H1 (cell line): ENCODE measurements at regions not wholly inside any gene's neighbourhood (a gene's known extent, or its start where the extent isn't known, plus 50 kb on each side); places are given as distances from the start of the nearest gene placed in this dataset.

Experiments
- CTCF ChIA-PET: fragments of 300-600 bp; sonication (Branson Sonifier 250); formaldehyde crosslinking; loops from one replicate; lab custom pipeline; 2021; ENCODE audit not compliant: partially characterized antibody; lab: Charles Lee
- POLR2A ChIA-PET: fragments of 300-600 bp; sonication (Branson Sonifier 250); formaldehyde crosslinking; loops from one replicate; lab custom pipeline; 2021; ENCODE audit warnings: inconsistent platforms; ENCODE audit not compliant: partially characterized antibody; lab: Charles Lee
- DNase-seq, 2 experiments: peaks; one replicate each; pipeline versions ENCODE4 v3.0.0 to v3.0.0-alpha.2; 2010 to 2022; ENCODE audit warnings: low spot score in 2 of 2, low read depth in 1 of 2, mixed read lengths in 1 of 2
- FAIRE-seq: peaks from 2 replicates; lab custom pipeline; 2011; peaks lifted over from hg19 to GRCh38; lab: Jason Lieb, UNC
- H2AFZ ChIP-seq: 2 replicates; pipeline ENCODE4 v1.8.1; 2012; ENCODE audit warnings: low read length, inconsistent platforms
- H2AK5ac ChIP-seq: 2 replicates; pipeline ENCODE4 v1.6.1; 2013; ENCODE audit warnings: low read depth, low read length
- H2BK120ac ChIP-seq: replicated peaks from 2 replicates; pipeline ENCODE3; 2013; ENCODE audit warnings: low read depth, low read length, inconsistent platforms
- H2BK12ac ChIP-seq: 2 replicates; pipeline ENCODE4 v1.6.1; 2013; ENCODE audit warnings: low read depth, low read length
- H2BK15ac ChIP-seq: 2 replicates; pipeline ENCODE4 v1.6.1; 2013; ENCODE audit warnings: low read length
- H2BK20ac ChIP-seq: 2 replicates; pipeline ENCODE4 v1.6.1; 2013; ENCODE audit warnings: low read length
- H2BK5ac ChIP-seq: 2 replicates; pipeline ENCODE4 v1.6.1; 2013; ENCODE audit warnings: low read depth, low read length
- H3K14ac ChIP-seq: 2 replicates; pipeline ENCODE4 v1.6.1; 2013; ENCODE audit warnings: inconsistent platforms; ENCODE audit not compliant: insufficient read length
- H3K18ac ChIP-seq: 2 replicates; pipeline ENCODE4 v1.6.1; 2013; ENCODE audit warnings: low read length; ENCODE audit errors: extremely low read depth
- H3K23ac ChIP-seq: 2 replicates; pipeline ENCODE4 v1.6.1; 2013; ENCODE audit warnings: inconsistent platforms; ENCODE audit not compliant: insufficient read length
- H3K23me2 ChIP-seq: 2 replicates; pipeline ENCODE4 v1.6.1; 2013; ENCODE audit warnings: low read depth, low read length
- H3K27ac ChIP-seq: 2 replicates; pipeline ENCODE4 v1.6.1; 2011; ENCODE audit warnings: low read depth, low read length, inconsistent platforms
- H3K27me3 ChIP-seq, 4 experiments: replicated peaks in 1 of 4; 1 replicate in 1 of 4; 2 replicates in 3 of 4; pipeline versions ENCODE4 v1.6.1 to v1.8.1; 2011 to 2013; ENCODE audit warnings: low read length in 3 of 4, mild to moderate bottlenecking in 3 of 4, inconsistent platforms in 2 of 4, mixed read lengths in 2 of 4, moderate library complexity in 1 of 4; ENCODE audit not compliant: control insufficient read depth in 3 of 4, insufficient read depth in 3 of 4; ENCODE audit errors: extremely low read depth in 1 of 4
- H3K36me3 ChIP-seq, 4 experiments: 2 replicates each; pipeline versions ENCODE4 v1.6.1 to v1.8.1; 2011 to 2013; ENCODE audit warnings: mild to moderate bottlenecking in 4 of 4, low read length in 3 of 4, moderate library complexity in 2 of 4, control low read depth in 1 of 4, inconsistent platforms in 1 of 4; ENCODE audit not compliant: insufficient read depth in 4 of 4, control insufficient read depth in 2 of 4
- H3K4ac ChIP-seq: replicated peaks from 2 replicates; pipeline ENCODE3; 2013; ENCODE audit warnings: low read length, low read depth, mixed read lengths, inconsistent platforms; ENCODE audit not compliant: insufficient read length
- H3K4me1 ChIP-seq, 4 experiments: replicated peaks in 1 of 4; 1 replicate in 1 of 4; 2 replicates in 3 of 4; pipeline versions ENCODE4 v1.6.1 to v1.8.1; 2011 to 2013; ENCODE audit warnings: low read length in 3 of 4, inconsistent platforms in 2 of 4, mixed read lengths in 1 of 4; ENCODE audit not compliant: insufficient read depth in 4 of 4, control insufficient read depth in 3 of 4
- H3K4me2 ChIP-seq, 2 experiments: 2 replicates each; pipeline versions ENCODE4 v1.6.1 to v1.8.1; 2011 to 2013; ENCODE audit warnings: low read depth in 2 of 2, low read length in 2 of 2, control low read depth in 1 of 2, inconsistent platforms in 1 of 2, mild to moderate bottlenecking in 1 of 2; ENCODE audit not compliant: insufficient read depth in 1 of 2
- H3K4me3 ChIP-seq, 4 experiments: fragments of 200-600, 300-600 bp in 1 of 4; sonication (generic), shearing (Covaris generic), sonication (Bioruptor Twin) in 1 of 4; 2 replicates each; pipeline versions ENCODE4 v1.5.1 to v1.8.1; 2011 to 2016; ENCODE audit warnings: low read length in 4 of 4, low read depth in 3 of 4, control low read depth in 2 of 4, inconsistent platforms in 2 of 4, mild to moderate bottlenecking in 2 of 4, mixed read lengths in 1 of 4, moderate library complexity in 1 of 4; ENCODE audit not compliant: insufficient read depth in 2 of 4; ENCODE audit errors: extremely low read depth in 1 of 4
- H3K56ac ChIP-seq: replicated peaks from 2 replicates; pipeline ENCODE3; 2013; ENCODE audit warnings: low read depth, mild to moderate bottlenecking, mixed read lengths, low read length, inconsistent platforms; ENCODE audit not compliant: insufficient read length
- H3K79me1 ChIP-seq: 2 replicates; pipeline ENCODE4 v1.6.1; 2013; ENCODE audit warnings: low read depth, low read length, control low read depth
- H3K79me2 ChIP-seq, 2 experiments: 2 replicates each; pipeline versions ENCODE4 v1.6.1 to v1.8.1; 2012 to 2013; ENCODE audit warnings: low read length in 2 of 2, mild to moderate bottlenecking in 2 of 2, inconsistent platforms in 1 of 2; ENCODE audit not compliant: insufficient read depth in 2 of 2, control insufficient read depth in 1 of 2
- H3K9ac ChIP-seq, 4 experiments: replicated peaks in 1 of 4; 1 replicate in 1 of 4; 2 replicates in 3 of 4; pipeline versions ENCODE4 v1.6.1 to v1.8.1; 2011 to 2013; ENCODE audit warnings: low read depth in 3 of 4, low read length in 3 of 4, control low read depth in 2 of 4, mild to moderate bottlenecking in 2 of 4, moderate library complexity in 2 of 4, inconsistent platforms in 1 of 4; ENCODE audit errors: extremely low read depth in 1 of 4
- H3K9me3 ChIP-seq, 2 experiments: 2 replicates each; pipeline versions ENCODE4 v1.6.1 to v1.8.1; 2012 to 2013; ENCODE audit warnings: mild to moderate bottlenecking in 2 of 2, moderate library complexity in 2 of 2, control low read depth in 1 of 2, inconsistent platforms in 1 of 2, low read depth in 1 of 2, low read length in 1 of 2, mixed read lengths in 1 of 2; ENCODE audit not compliant: insufficient read depth in 2 of 2
- H4K20me1 ChIP-seq, 2 experiments: replicated peaks in 1 of 2; 2 replicates each; pipeline versions ENCODE3 to v1.8.1; 2011 to 2013; ENCODE audit warnings: inconsistent platforms in 2 of 2, low read length in 2 of 2, mild to moderate bottlenecking in 1 of 2; ENCODE audit not compliant: insufficient read depth in 2 of 2, control insufficient read depth in 1 of 2
- H4K5ac ChIP-seq: 2 replicates; pipeline ENCODE4 v1.6.1; 2013; ENCODE audit warnings: low read length, low read depth, mixed read lengths, inconsistent platforms; ENCODE audit not compliant: insufficient read length
- H4K8ac ChIP-seq: 2 replicates; pipeline ENCODE4 v1.8.0; 2013; ENCODE audit warnings: mild to moderate bottlenecking, moderate library complexity, low read length, inconsistent platforms; ENCODE audit not compliant: insufficient read depth; ENCODE audit errors: extremely low read depth
- H4K91ac ChIP-seq: replicated peaks from 2 replicates; pipeline ENCODE3; 2013; ENCODE audit warnings: low read length, mixed read lengths, inconsistent platforms; ENCODE audit not compliant: insufficient read length
- BRCA1 ChIP-seq: IDR thresholded peaks from 2 replicates; pipeline ENCODE4 v1.6.1; 2012; ENCODE audit warnings: low read depth, low read length, improper control_type of control experiment
- CBX5 ChIP-seq: fragments of 300-800, 300-1000 bp; sonication (generic); IDR thresholded peaks from 2 replicates; pipeline ENCODE4 v1.7.1; 2016; ENCODE audit warnings: antibody characterized with exemption, low read length, low read depth
- CBX8 ChIP-seq: fragments of 300-800, 300-1000 bp; sonication (generic); IDR thresholded peaks from 2 replicates; pipeline ENCODE4 v1.7.1; 2016; ENCODE audit warnings: low read depth, low read length, borderline replicate concordance
- CEBPB ChIP-seq: IDR thresholded peaks from 2 replicates; pipeline ENCODE4 v1.6.1; 2012; ENCODE audit warnings: low read depth, low read length
- EP300 ChIP-seq, 2 experiments: IDR thresholded peaks; 1 replicate in 1 of 2; 2 replicates in 1 of 2; pipeline ENCODE4 v1.6.1; 2011 to 2012; ENCODE audit warnings: low read depth in 2 of 2, low read length in 2 of 2, mild to moderate bottlenecking in 2 of 2, borderline replicate concordance in 1 of 2, inconsistent platforms in 1 of 2, moderate library complexity in 1 of 2
- JUN ChIP-seq: IDR thresholded peaks from 2 replicates; pipeline ENCODE4 v1.6.1; 2011; ENCODE audit warnings: low read depth, mild to moderate bottlenecking, improper control_type of control experiment, low read length
- POLR2A ChIP-seq, 2 experiments: IDR thresholded peaks; 1 replicate in 1 of 2; 2 replicates in 1 of 2; pipeline ENCODE4 v1.6.1; 2011; ENCODE audit warnings: low read depth in 2 of 2, low read length in 2 of 2, mild to moderate bottlenecking in 2 of 2; ENCODE audit errors: control extremely low read depth in 1 of 2
- POU5F1 ChIP-seq: IDR thresholded peaks from 2 replicates; pipeline ENCODE4 v1.6.1; 2011; ENCODE audit warnings: low read depth, mild to moderate bottlenecking, low read length, moderate library complexity
- SP2 ChIP-seq: IDR thresholded peaks from 2 replicates; pipeline ENCODE4 v1.6.1; 2012; ENCODE audit warnings: mild to moderate bottlenecking, low read length, inconsistent platforms
- WGBS, 2 experiments: shearing (Covaris generic) in 1 of 2; methylation state at CpG; one replicate each; pipeline versions ENCODE4 v1.1.6 to v1.1.7; 2013 to 2015; ENCODE audit warnings: low lambda C conversion rate in 2 of 2, mixed read lengths in 2 of 2, inconsistent platforms in 1 of 2, low coverage in 1 of 2, missing lambda C conversion rate in 1 of 2; ENCODE audit not compliant: insufficient replicate concordance in 2 of 2, insufficient coverage in 1 of 2, insufficient read length in 1 of 2; ENCODE audit errors: extremely low coverage in 1 of 2, missing lambda C conversion rate in 1 of 2; 5-methylcytosine and 5-hydroxymethylcytosine counted together
- TF ChIP-seq, protein P1 (sequence below), 3 experiments: IDR thresholded peaks; 1 replicate in 2 of 3; 2 replicates in 1 of 3; pipeline versions ENCODE4 v1.5.1 to v1.6.1; 2011; ENCODE audit warnings: low read length in 3 of 3, mild to moderate bottlenecking in 3 of 3, inconsistent platforms in 2 of 3, low read depth in 1 of 3, moderate library complexity in 1 of 3; ENCODE audit not compliant: insufficient read depth in 1 of 3; ENCODE audit errors: control extremely low read depth in 1 of 3
- TF ChIP-seq, protein P2 (sequence below): IDR thresholded peaks from 2 replicates; pipeline ENCODE4 v1.6.1; 2012; ENCODE audit warnings: inconsistent platforms

DNA sequence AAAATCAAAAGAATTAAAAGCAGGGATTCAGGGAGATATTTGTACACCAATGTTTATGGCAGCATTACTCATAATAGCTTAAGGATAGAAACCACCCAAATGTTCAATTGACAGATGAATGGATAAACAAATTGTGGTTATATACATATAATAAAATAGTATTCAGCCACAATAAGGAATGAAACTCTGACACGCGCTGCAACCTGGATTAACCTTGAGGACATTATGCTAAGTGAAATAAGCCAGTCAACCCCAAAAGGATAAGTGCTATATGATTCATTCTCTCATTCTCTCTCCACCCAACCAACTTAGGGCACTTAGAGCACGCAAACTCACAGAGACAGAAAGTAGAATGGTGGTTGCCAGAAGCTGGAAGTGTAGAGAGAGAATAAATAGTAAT lies 216.8 kb upstream of the SLC14A2 start:
- no peak overlapping the region for H4K5ac ChIP-seq
- H4K91ac ChIP-seq = no peak overlapping the region
- H2BK20ac ChIP-seq = no peak overlapping the region
- no peak overlapping the region for H2BK12ac ChIP-seq
- H3K9me3 ChIP-seq = no peaks in the 10 kb centered on the region
- no peaks in the 10 kb centered on the region for H4K20me1 ChIP-seq
- no peak overlapping the region for H3K9ac ChIP-seq
- no peak for TF ChIP-seq BRCA1
- TF ChIP-seq EP300 (IDR thresholded peaks at IDR 0.05; ENCODE audit: borderline replicate concordance in 1 of 2, low read depth in 2 of 2, low read length in 2 of 2) = no peak
- TF ChIP-seq, protein P1, sequence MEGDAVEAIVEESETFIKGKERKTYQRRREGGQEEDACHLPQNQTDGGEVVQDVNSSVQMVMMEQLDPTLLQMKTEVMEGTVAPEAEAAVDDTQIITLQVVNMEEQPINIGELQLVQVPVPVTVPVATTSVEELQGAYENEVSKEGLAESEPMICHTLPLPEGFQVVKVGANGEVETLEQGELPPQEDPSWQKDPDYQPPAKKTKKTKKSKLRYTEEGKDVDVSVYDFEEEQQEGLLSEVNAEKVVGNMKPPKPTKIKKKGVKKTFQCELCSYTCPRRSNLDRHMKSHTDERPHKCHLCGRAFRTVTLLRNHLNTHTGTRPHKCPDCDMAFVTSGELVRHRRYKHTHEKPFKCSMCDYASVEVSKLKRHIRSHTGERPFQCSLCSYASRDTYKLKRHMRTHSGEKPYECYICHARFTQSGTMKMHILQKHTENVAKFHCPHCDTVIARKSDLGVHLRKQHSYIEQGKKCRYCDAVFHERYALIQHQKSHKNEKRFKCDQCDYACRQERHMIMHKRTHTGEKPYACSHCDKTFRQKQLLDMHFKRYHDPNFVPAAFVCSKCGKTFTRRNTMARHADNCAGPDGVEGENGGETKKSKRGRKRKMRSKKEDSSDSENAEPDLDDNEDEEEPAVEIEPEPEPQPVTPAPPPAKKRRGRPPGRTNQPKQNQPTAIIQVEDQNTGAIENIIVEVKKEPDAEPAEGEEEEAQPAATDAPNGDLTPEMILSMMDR (IDR thresholded peaks at IDR 0.05; ENCODE audit: control extremely low read depth in 1 of 3, insufficient read depth in 1 of 3, low read depth in 1 of 3, low read length in 3 of 3) = no peak
- TF ChIP-seq, protein P2, sequence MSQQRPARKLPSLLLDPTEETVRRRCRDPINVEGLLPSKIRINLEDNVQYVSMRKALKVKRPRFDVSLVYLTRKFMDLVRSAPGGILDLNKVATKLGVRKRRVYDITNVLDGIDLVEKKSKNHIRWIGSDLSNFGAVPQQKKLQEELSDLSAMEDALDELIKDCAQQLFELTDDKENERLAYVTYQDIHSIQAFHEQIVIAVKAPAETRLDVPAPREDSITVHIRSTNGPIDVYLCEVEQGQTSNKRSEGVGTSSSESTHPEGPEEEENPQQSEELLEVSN = no peak
- TF ChIP-seq JUN = no peak
- no peak for TF ChIP-seq POU5F1
- TF ChIP-seq SP2 = no peak
- TF ChIP-seq POLR2A (IDR thresholded peaks at IDR 0.05; ENCODE audit: control extremely low read depth in 1 of 2, low read depth in 2 of 2, low read length in 2 of 2) = no peak
- TF ChIP-seq CEBPB = no peak
- TF ChIP-seq CBX5 = no peak
- no peak for TF ChIP-seq CBX8
- no peak overlapping the region for H3K18ac ChIP-seq
- no peak for FAIRE-seq
- no peak overlapping the region for H3K4ac ChIP-seq
- H2BK5ac ChIP-seq = no peak overlapping the region
- no peak overlapping the region for H2AFZ ChIP-seq
- H3K23me2 ChIP-seq = no peaks in the 10 kb centered on the region
- H3K27ac ChIP-seq = no peak overlapping the region
- H4K8ac ChIP-seq = no peak overlapping the region
- no peak overlapping the region for H2BK120ac ChIP-seq
- no peak overlapping the region for H3K56ac ChIP-seq
- H3K23ac ChIP-seq = no peak overlapping the region
- no peak overlapping the region for H2BK15ac ChIP-seq
- no peaks in the 10 kb centered on the region for H3K79me2 ChIP-seq
- CTCF ChIA-PET = interaction anchor here (1.6 kb wide), 1 partner anchor 13 kb away, joined by 5 read pairs; no protein-coding TSS in a partner anchor
- no peaks in the 10 kb centered on the region for H3K79me1 ChIP-seq
- H2AK5ac ChIP-seq = no peak overlapping the region
- 80% methylated on average over 3 of the region's 3 CpGs; no CpG with 5 or more reads in 1 of the 2 experiments for WGBS, 2 experiments
- H3K36me3 ChIP-seq = no peaks in the 10 kb centered on the region
- no peak overlapping the region for H3K14ac ChIP-seq
- no peak overlapping the region for H3K4me2 ChIP-seq
- no peak overlapping the region for H3K4me3 ChIP-seq
- POLR2A ChIA-PET = no interaction called here
- peaks cover 0 to 1% (median 0%) of the 10 kb centered on the region in 4 experiments; a peak in 1 of 7 replicates for H3K27me3 ChIP-seq
- DNase-seq = no peak
- H3K4me1 ChIP-seq = no peaks in the 10 kb centered on the region
